ENCODE measurements at regions not wholly inside any gene's neighbourhood (a gene's known extent, or its start where the extent isn't known, plus 50 kb on each side); places are given as distances from the start of the nearest gene placed in this dataset.

DNA sequence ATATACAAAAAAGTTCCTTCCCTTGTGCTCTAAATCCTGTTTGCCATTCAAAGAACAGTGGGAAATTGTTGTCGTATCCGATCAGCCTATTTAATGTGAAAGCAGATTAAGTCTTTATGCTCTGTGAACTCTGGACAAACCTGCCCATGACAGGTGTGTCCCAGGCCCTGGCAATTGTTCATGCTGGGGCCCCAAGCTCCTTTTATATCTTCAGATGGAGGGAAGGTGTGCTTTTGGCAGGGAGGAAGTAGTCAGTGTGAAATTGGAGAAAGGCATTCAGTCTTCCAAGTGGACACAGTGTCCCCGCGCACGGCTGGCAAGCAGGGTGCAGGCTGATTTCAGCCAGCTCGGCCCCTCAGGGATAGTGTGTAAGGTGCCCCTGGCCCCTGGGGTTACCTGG lies 135.1 kb upstream of the F3 start:
- Histone ChIP-seq H3K4me3 (no peak overlapping the region), H3K27ac (peak overlapping the region in 2 of 4 donors; percentile 22 to 35), H3K4me1 (peaks cover 0 to 26% (median 0%) of the 10 kb centered on the region in 3 donors), H3K36me3 (no peaks in the 10 kb centered on the region), H3K27me3 (peaks cover 0 to 21% (median 0%) of the 10 kb centered on the region in 4 donors), H3K9me3 (no peaks in the 10 kb centered on the region)
- WGBS, 2 donors: 36 to 48% methylated on average over 3 to 4 of the region's 6 CpGs
- no peak for DNase-seq
- TF ChIP-seq, protein P1, sequence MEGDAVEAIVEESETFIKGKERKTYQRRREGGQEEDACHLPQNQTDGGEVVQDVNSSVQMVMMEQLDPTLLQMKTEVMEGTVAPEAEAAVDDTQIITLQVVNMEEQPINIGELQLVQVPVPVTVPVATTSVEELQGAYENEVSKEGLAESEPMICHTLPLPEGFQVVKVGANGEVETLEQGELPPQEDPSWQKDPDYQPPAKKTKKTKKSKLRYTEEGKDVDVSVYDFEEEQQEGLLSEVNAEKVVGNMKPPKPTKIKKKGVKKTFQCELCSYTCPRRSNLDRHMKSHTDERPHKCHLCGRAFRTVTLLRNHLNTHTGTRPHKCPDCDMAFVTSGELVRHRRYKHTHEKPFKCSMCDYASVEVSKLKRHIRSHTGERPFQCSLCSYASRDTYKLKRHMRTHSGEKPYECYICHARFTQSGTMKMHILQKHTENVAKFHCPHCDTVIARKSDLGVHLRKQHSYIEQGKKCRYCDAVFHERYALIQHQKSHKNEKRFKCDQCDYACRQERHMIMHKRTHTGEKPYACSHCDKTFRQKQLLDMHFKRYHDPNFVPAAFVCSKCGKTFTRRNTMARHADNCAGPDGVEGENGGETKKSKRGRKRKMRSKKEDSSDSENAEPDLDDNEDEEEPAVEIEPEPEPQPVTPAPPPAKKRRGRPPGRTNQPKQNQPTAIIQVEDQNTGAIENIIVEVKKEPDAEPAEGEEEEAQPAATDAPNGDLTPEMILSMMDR (IDR thresholded peaks at IDR 0.05): no peak
- no peak for TF ChIP-seq POLR2A (IDR thresholded peaks at IDR 0.05)
- intact Hi-C loops (cut with DNase I): no loop called here

DNA sequence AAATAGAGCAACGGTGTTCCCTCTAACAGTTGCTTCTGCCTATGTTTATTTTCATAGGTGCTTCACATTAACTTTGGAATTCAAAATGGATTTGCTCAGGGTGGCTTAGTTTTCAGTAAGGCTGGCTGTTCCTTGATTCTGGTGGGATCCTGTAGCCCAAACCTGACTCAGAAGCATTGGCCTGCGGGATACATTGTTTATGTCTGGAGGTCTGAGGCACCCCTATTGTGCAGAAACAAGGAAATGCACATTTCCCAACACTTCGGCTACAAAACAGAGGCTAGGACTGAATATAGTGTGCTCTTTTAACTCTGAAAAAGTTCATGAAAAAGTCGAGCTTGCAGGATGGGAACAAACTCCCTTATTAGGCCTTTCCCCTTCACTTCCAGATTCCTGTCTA lies 133.8 kb upstream of the F3 start:
- H3K36me3 ChIP-seq: no peaks in the 10 kb centered on the region
- TF ChIP-seq POLR2A (IDR thresholded peaks at IDR 0.05): no peak
- TF ChIP-seq, protein P1 (IDR thresholded peaks at IDR 0.05): no peak
- WGBS, 2 donors: 58 to 66% methylated on average over 4 of the region's 4 CpGs
- no peak overlapping the region for H3K27ac ChIP-seq
- H3K27me3 ChIP-seq: peaks cover 0 to 13% (median 0%) of the 10 kb centered on the region in 4 donors
- intact Hi-C loops (cut with DNase I): no loop called here
- peaks cover 0 to 26% (median 0%) of the 10 kb centered on the region in 3 donors for H3K4me1 ChIP-seq
- no peak overlapping the region for H3K4me3 ChIP-seq
- no peaks in the 10 kb centered on the region for H3K9me3 ChIP-seq
- no peak for DNase-seq

DNA sequence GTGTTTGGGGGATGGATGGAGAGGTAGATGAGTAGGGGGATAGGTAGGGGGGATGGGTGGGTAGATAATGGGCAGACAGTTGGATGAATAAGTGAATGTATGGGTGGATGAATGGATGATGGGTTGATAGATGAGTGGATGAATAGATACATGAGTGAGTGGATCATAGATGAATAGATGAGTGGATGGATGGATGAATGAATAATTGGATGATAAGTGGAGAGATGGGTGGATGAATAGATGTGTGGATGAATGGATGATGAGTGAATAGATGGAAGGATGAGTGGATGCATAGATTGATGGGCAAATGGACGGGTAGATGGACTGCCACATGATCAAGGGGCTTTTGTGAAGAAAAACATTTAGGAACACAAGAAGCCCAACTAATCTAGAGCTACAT lies 133.3 kb upstream of the F3 start:
- Histone ChIP-seq H3K4me1 (peaks cover 0 to 26% (median 0%) of the 10 kb centered on the region in 3 donors), H3K9me3 (no peaks in the 10 kb centered on the region), H3K4me3 (no peak overlapping the region), H3K36me3 (no peaks in the 10 kb centered on the region), H3K27ac (no peak overlapping the region), H3K27me3 (peaks cover 0 to 10% (median 0%) of the 10 kb centered on the region in 4 donors)
- intact Hi-C loops (cut with DNase I): no loop called here
- no peak for DNase-seq
- TF ChIP-seq, protein P1 (IDR thresholded peaks at IDR 0.05): no peak
- no peak for TF ChIP-seq POLR2A (IDR thresholded peaks at IDR 0.05)
- WGBS, 2 donors: 77 to 92% methylated on average over 1 of the region's 1 CpG

DNA sequence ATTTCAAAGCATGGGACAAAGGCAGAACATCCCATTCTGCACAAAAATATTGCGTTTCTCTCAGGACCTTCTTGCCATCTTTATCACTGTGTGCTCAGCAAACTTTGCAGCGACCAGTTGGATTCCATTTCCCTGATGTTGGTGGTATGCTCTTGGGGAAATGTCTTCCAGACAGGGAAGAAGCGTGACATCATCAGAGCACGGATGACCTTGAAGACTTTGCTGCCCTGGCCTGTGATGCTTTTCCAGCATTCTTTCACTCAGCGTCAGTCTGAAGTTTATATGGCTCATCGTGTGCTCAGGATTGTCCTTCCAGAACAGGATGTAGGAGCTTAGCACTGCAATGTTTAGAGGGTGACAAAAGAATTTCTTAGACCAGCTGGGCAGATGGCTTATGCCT lies 131.4 kb upstream of the F3 start:
- no peak overlapping the region for H3K27ac ChIP-seq
- H3K4me1 ChIP-seq: peaks cover 0 to 38% (median 0%) of the 10 kb centered on the region in 3 donors
- no peak overlapping the region for H3K4me3 ChIP-seq
- H3K9me3 ChIP-seq: no peaks in the 10 kb centered on the region
- no peak for TF ChIP-seq POLR2A (IDR thresholded peaks at IDR 0.05)
- TF ChIP-seq, protein P1 (IDR thresholded peaks at IDR 0.05): no peak
- no peaks in the 10 kb centered on the region for H3K27me3 ChIP-seq
- WGBS, 2 donors: 73 to 81% methylated on average over 6 of the region's 6 CpGs
- no peaks in the 10 kb centered on the region for H3K36me3 ChIP-seq
- intact Hi-C loops (cut with DNase I): no loop called here
- no peak for DNase-seq

DNA sequence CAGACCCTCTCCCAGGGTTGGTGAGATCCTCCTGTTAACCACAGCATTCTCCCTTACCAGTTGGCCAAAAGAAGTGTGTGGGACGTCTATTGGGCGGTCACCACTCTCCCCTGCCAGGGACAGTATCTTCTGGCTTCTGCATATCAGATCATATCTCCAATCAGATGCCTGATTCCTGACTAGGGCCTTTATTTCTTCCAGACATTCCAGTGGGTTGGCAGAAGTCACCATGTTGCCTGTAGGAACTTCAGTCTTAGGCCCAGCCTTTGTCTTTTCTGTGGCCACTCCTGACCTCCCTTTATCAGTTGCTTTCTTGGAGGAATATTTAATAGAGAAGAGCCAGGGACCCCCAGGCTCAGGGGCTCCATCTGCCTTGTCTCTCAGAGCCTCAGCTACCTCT lies 130.4 kb upstream of the F3 start:
- Histone ChIP-seq H3K27ac (no peak overlapping the region), H3K27me3 (no peaks in the 10 kb centered on the region), H3K4me1 (peaks cover 0 to 37% (median 0%) of the 10 kb centered on the region in 3 donors), H3K9me3 (no peaks in the 10 kb centered on the region), H3K4me3 (no peak overlapping the region), H3K36me3 (no peaks in the 10 kb centered on the region)
- DNase-seq: no peak
- TF ChIP-seq, protein P1 (IDR thresholded peaks at IDR 0.05): no peak
- no peak for TF ChIP-seq POLR2A (IDR thresholded peaks at IDR 0.05)
- 88 to 94% methylated on average over 2 of the region's 2 CpGs for WGBS, 2 donors
- intact Hi-C loops (cut with DNase I): no loop called here
